B cell (primary cell): ENCODE measurements at regions not wholly inside any gene's neighbourhood (a gene's known extent, or its start where the extent isn't known, plus 50 kb on each side); places are given as distances from the start of the nearest gene placed in this dataset.

Source experiments
- ATAC-seq: fragments of 200-7000 bp; cut with Tn5 transposase; one replicate; pipeline ENCODE4 v1.10.0; 2021; ENCODE audit warnings: low read depth, mild to moderate bottlenecking, moderate number of reproducible peaks, moderate library complexity
- CTCF ChIA-PET: fragments of 350-600 bp; sonication (Branson Sonifier 250); formaldehyde crosslinking; loops from one replicate; lab custom pipeline; 2021; ENCODE audit warnings: antibody characterized with exemption, inconsistent platforms; lab: Charles Lee
- POLR2A ChIA-PET: fragments of 350-600 bp; sonication (Branson Sonifier 250); formaldehyde crosslinking; loops from one replicate; lab custom pipeline; 2021; ENCODE audit warnings: antibody characterized with exemption; lab: Charles Lee
- DNase-seq: peaks from one replicate; pipeline ENCODE4 v3.0.0; 2013
- H2AFZ ChIP-seq: 2 replicates; pipeline ENCODE4 v1.6.1; 2012; ENCODE audit warnings: mild to moderate bottlenecking, low read depth, low read length; ENCODE audit not compliant: insufficient read depth, poor library complexity, severe bottlenecking
- H3K27ac ChIP-seq, 2 donors: 1 replicate in 1 of 2; 2 replicates in 1 of 2; pipeline ENCODE4 v1.5.1; 2012 to 2013; ENCODE audit warnings: low read length in 2 of 2, mild to moderate bottlenecking in 2 of 2, moderate library complexity in 1 of 2
- H3K27me3 ChIP-seq, 4 experiments: fragments of 200-600 bp in 1 of 4; sonication (generic) in 1 of 4; replicated peaks in 1 of 4; 1 replicate in 2 of 4; 2 replicates in 2 of 4; pipeline versions ENCODE4 v1.6.1 to v1.7.0; 2013 to 2016; ENCODE audit warnings: low read length in 3 of 4, mild to moderate bottlenecking in 2 of 4, mixed read lengths in 1 of 4, moderate library complexity in 1 of 4; ENCODE audit not compliant: insufficient read depth in 4 of 4, control insufficient read depth in 3 of 4; ENCODE audit errors: control extremely low read depth in 1 of 4
- H3K36me3 ChIP-seq, 2 experiments: replicated peaks in 1 of 2; 1 replicate in 1 of 2; 2 replicates in 1 of 2; pipeline versions ENCODE4 v1.6.1 to v1.7.1; 2013; ENCODE audit warnings: low read length in 1 of 2; ENCODE audit not compliant: insufficient read depth in 2 of 2, control insufficient read depth in 1 of 2; ENCODE audit errors: control extremely low read depth in 1 of 2, extremely low read depth in 1 of 2
- H3K4me1 ChIP-seq, 2 donors: fragments of 200-600 bp in 1 of 2; sonication (generic) in 1 of 2; 1 replicate in 1 of 2; 2 replicates in 1 of 2; pipeline versions ENCODE4 v1.5.1 to v1.6.1; 2013 to 2017; ENCODE audit warnings: low read length in 2 of 2; ENCODE audit not compliant: control insufficient read depth in 2 of 2, insufficient read depth in 2 of 2
- H3K4me2 ChIP-seq: replicated peaks from 2 replicates; pipeline ENCODE3; 2012; ENCODE audit warnings: mild to moderate bottlenecking, low read depth, low read length; ENCODE audit not compliant: poor library complexity, severe bottlenecking
- H3K4me3 ChIP-seq, 5 experiments: fragments of 200-600 bp in 1 of 5; sonication (generic) in 1 of 5; 1 replicate in 3 of 5; 2 replicates in 2 of 5; pipeline versions ENCODE4 v1.5.1 to v1.7.0; 2011 to 2016; ENCODE audit warnings: low read length in 4 of 5, mild to moderate bottlenecking in 4 of 5, low read depth in 2 of 5, control low read depth in 1 of 5, moderate library complexity in 1 of 5; ENCODE audit not compliant: insufficient read depth in 1 of 5; ENCODE audit errors: control extremely low read depth in 1 of 5, extremely low read depth in 1 of 5
- H3K79me2 ChIP-seq: fragments of 200-600 bp; sonication (generic); one replicate; pipeline ENCODE4 v1.6.0; 2016; ENCODE audit warnings: low read length; ENCODE audit not compliant: control insufficient read depth, insufficient read depth
- H3K9ac ChIP-seq: fragments of 200-600 bp; sonication (generic); 2 replicates; pipeline ENCODE4 v1.6.1; 2017; ENCODE audit warnings: mild to moderate bottlenecking, low read length, moderate library complexity
- H3K9me3 ChIP-seq, 3 donors: one replicate each; pipeline versions ENCODE4 v1.6.1 to v1.7.1; 2013; ENCODE audit warnings: low read length in 2 of 3; ENCODE audit not compliant: control insufficient read depth in 2 of 3, insufficient read depth in 1 of 3; ENCODE audit errors: control extremely low read depth in 1 of 3
- H4K20me1 ChIP-seq: 2 replicates; pipeline ENCODE4 v1.6.0; 2012; ENCODE audit warnings: mild to moderate bottlenecking, low read length; ENCODE audit not compliant: insufficient read depth, control insufficient read depth, poor library complexity, severe bottlenecking
- H3K27ac Mint-ChIP-seq: one replicate; pipeline ENCODE4 v1.8.0; 2021; ENCODE audit warnings: mixed read lengths
- H3K27me3 Mint-ChIP-seq: one replicate; pipeline ENCODE4 v1.8.0; 2021; ENCODE audit warnings: mixed read lengths
- H3K4me1 Mint-ChIP-seq: one replicate; pipeline ENCODE4 v1.8.0; 2021; ENCODE audit warnings: mixed read lengths
- H3K4me3 Mint-ChIP-seq: one replicate; pipeline ENCODE4 v1.8.0; 2021; ENCODE audit warnings: mixed read lengths
- H3K9me3 Mint-ChIP-seq: one replicate; pipeline ENCODE4 v1.8.0; 2022; ENCODE audit warnings: mixed read lengths; ENCODE audit not compliant: insufficient read depth
- CTCF ChIP-seq: fragments of 200-600 bp; IDR thresholded peaks from one replicate; pipeline ENCODE4 v1.8.0; 2022; ENCODE audit warnings: antibody characterized with exemption, mild to moderate bottlenecking
- EZH2 ChIP-seq: IDR thresholded peaks from 2 replicates; pipeline ENCODE4 v1.6.1; 2012; ENCODE audit warnings: borderline replicate concordance, low read depth, mild to moderate bottlenecking, moderate library complexity, low read length; ENCODE audit not compliant: insufficient read depth, poor library complexity, severe bottlenecking
- WGBS: methylation state at CpG from one replicate; pipeline ENCODE4 v1.1.5; 2013; ENCODE audit warnings: missing lambda C conversion rate; ENCODE audit not compliant: insufficient coverage; 5-methylcytosine and 5-hydroxymethylcytosine counted together
- intact Hi-C: fragments of 100-400 bp; cut with micrococcal nuclease; formaldehyde crosslinking; loops from one replicate; pipeline ENCODE4 v1.10.0; 2022

GRCh38 chr10:131737543-131738395 is 163.0 kb upstream of the PPP2R2D start:
- Histone ChIP-seq H3K4me3 (no peak overlapping the region), H3K27ac (no peak overlapping the region), H3K4me2 (no peak overlapping the region), H3K36me3 (no peaks in the 10 kb centered on the region), H3K9me3 (peaks cover 0 to 5% (median 4%) of the 10 kb centered on the region in 3 donors), H3K79me2 (no peaks in the 10 kb centered on the region), H4K20me1 (no peaks in the 10 kb centered on the region), H3K4me1 (peaks cover 5 to 10% of the 10 kb centered on the region in 2 donors), H2AFZ (no peak overlapping the region), H3K27me3 (no peaks in the 10 kb centered on the region), H3K9ac (no peak overlapping the region)
- H3K4me1 Mint-ChIP-seq, result peaks cover under 1% of the 10 kb centered on the region
- ChIA-PET CTCF (no interaction called here), POLR2A (no interaction called here)
- no peak overlapping the region for H3K4me3 Mint-ChIP-seq
- WGBS, result 87% methylated on average over 9 of the region's 18 CpGs
- no peak for TF ChIP-seq EZH2
- no peak for TF ChIP-seq CTCF
- intact Hi-C loops, result no loop called here
- H3K27me3 Mint-ChIP-seq, result no peaks in the 10 kb centered on the region
- H3K9me3 Mint-ChIP-seq, result peaks cover 4% of the 10 kb centered on the region
- DNase-seq, result no peak
- ATAC-seq, result no peak
- H3K27ac Mint-ChIP-seq, result no peak overlapping the region

DNA sequence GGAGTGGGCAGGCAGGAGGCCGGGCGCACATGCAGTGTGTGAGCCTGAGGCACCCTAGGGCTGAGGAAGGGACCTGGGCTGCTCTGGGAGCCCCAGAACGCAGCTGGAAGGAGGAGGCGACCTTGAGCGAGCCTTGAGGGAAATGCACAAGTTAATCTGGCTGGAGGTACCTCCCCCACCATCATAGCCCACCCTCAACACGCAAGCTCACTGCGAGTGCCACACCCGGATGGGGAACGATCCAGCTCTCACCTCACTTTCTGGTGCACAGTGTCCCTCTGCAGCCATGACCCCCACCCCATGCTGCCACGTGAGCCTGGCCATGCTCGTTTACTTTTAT is 162.4 kb upstream of the PPP2R2D start:
- Mint-ChIP-seq H3K27me3 (no peaks in the 10 kb centered on the region), H3K4me1 (peaks cover 5% of the 10 kb centered on the region), H3K9me3 (peaks cover 4% of the 10 kb centered on the region), H3K4me3 (no peak overlapping the region), H3K27ac (no peak overlapping the region)
- 88% methylated on average over 8 of the region's 11 CpGs for WGBS
- Histone ChIP-seq H3K79me2 (no peaks in the 10 kb centered on the region), H3K9me3 (peaks cover 0 to 5% (median 4%) of the 10 kb centered on the region in 3 donors), H3K4me1 (peaks cover 11 to 16% of the 10 kb centered on the region in 2 donors), H3K27ac (no peak overlapping the region), H2AFZ (no peak overlapping the region), H4K20me1 (no peaks in the 10 kb centered on the region), H3K4me3 (no peak overlapping the region), H3K36me3 (no peaks in the 10 kb centered on the region), H3K9ac (no peak overlapping the region), H3K4me2 (no peak overlapping the region), H3K27me3 (no peaks in the 10 kb centered on the region)
- no peak for ATAC-seq
- intact Hi-C loops, result no loop called here
- ChIA-PET POLR2A (no interaction called here), CTCF (no interaction called here)
- no peak for TF ChIP-seq CTCF
- no peak for TF ChIP-seq EZH2
- no peak for DNase-seq
